Nucleus accumbens (tissue), 56 donors: ENCODE measurements at regions not wholly inside any gene's neighbourhood (a gene's known extent, or its start where the extent isn't known, plus 50 kb on each side); places are given as distances from the start of the nearest gene placed in this dataset.
"Not testable (repeated sequence)": the region's sequence is repeated elsewhere in the genome, so short reads cannot be mapped to it uniquely, and the experiment has no call there.

Experiments used
- DNase-seq, 56 donors: peaks; one replicate each; lab custom pipeline; 2025; lab: John Stamatoyannopoulos, UW

DNA sequence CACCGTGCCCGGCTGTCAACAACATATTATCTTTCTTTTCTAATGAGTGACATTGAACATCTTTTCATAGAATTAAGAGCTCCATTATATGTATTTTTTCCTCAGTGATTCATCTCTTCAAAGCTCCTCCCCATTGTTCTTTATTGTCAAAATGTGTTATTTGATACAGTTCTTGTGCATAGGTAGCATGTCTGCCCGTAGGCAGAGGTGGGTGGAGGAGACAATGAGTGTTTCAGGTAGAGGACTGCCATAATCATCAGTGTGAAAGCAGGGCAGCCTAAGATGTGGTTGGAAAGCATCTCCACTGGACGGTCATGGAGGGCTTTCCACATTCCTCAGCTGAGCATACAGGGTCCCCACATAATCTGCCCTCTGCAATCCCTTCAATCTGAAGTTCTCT is 452.0 kb upstream of the MCTP2 start:
- DNase-seq: no peak

DNA sequence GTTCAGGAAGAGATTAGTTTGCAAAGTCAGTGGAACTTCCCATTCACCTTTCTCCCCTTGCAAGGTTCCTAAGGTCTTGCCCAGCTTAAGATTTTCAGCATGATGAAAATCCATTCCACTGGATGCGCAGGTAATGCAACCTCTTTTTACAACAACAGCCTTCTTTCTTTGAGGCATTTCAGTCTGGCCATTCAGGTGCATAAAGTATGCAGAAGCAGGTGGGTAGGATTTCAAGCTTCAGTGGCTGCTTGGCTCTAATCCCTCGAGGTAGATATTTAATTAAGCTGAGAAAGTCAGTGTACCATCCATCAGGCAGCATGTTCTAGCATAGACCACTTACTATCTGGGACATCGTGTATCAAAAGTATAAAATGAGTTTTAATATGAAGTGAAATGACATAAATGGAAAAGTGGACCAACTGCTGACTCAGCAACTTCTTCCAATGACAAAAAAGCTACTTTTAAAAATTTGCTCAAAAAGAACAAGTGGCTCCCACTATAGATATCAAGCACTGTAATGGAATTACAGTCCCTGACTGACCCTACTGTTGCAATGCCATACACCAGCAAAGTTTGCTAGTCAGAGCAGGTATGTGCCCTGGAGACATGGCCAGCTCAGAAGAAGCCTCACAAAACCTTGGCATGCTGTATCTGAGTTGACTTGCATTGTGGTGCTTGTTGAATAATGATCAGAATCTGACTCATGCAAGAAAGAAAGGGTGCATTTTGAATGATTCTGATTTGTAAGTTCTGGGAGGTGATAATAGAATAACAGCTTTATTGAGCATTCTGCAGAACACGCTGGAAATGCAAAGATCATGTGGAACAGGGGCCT is 459.9 kb upstream of the MCTP2 start:
- DNase-seq: no peak

DNA sequence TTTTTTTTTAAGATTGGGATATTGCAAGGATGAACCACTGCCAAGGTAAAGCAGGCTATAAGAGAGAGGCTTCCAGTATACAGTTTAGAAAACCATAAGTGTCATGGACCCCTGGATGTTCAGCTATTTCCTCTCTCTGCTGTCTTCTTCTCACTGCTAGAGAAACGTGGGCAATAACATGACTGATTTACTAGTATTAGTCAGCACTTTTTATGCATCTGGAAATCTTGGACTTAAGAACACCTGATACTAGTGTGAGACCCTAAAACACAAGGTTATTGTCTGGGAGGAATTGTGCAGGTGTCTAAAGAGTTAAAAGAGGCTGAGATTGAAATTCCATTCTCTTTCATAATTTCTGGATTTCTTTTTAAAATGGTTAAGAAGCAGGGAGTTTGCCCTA is 460.6 kb upstream of the MCTP2 start:
- no peak for DNase-seq

DNA sequence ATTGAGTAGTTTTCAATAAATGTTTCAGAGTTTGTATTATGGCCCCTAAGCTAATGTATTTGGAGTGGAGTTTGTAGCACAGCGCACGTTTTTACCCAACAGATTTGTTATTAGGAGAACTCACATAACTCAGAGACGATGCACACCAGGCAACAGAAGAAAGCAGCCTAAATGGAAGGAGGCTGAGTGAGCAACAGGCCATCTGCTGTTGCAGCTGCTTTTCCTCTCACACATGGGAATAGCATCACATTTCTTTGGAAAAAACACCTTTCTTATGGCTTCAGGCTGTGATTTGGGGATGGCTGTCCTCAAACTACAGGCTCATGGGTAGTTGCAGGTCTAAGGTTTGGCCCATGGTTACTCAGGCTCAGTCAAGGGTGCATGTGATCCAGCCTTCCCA is 469.3 kb upstream of the MCTP2 start:
- no peak for DNase-seq

DNA sequence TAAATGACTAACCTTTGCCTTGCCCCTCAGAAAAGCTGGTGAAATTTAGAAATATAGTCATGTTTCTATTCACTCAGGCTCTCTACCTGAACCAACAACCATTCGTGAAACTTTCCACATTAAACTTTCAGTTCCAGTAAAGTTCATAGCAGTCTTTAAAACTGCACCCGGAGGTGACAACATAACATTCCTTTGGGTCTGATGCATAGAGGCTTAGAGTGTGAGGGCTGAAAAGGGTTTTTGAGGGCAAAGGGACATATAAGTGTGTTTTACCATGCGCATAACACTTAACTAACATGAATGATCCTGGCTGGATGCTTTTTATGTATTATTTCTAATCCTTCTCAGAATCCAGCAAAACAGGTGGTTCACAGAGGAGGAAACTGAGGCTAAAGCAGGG is 471.7 kb upstream of the MCTP2 start:
- DNase-seq: no peak

DNA sequence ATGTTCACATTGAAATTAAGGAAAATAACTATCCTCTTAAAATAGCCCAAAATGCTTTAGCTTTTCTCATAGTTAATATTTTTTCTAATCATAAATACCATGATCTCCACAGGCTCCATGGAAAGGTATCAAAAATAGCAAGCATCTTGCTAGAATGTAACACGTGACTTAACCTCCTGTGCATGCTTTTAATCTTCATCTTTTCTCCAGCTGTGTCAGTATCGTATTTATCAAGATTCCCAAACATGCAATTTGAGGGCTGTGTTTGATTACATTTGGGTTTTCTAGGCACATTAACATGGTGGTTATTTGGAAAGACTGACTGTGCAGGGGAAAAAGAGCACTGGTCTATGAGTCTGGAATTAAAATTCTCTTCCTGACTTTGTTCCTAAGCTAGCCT is 472.5 kb upstream of the MCTP2 start:
- no peak for DNase-seq

DNA sequence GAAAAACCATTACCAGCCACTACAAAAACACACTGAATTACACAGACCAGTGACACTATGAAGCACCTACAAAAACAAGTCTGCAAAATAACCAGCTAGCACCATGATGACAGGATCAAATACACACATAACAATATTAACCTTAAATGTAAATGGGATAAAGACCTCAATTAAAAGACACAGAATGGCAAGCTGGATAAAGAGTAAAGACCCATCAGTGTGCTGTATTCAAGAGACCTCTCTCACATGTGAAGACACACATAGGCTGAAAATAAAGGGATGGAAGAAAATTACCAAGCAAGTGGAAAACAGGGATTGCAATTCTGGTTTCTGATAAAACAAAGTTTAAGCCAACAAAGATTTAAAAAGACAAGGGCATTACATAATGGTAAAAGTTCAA is 482.7 kb upstream of the MCTP2 start:
- no peak for DNase-seq

DNA sequence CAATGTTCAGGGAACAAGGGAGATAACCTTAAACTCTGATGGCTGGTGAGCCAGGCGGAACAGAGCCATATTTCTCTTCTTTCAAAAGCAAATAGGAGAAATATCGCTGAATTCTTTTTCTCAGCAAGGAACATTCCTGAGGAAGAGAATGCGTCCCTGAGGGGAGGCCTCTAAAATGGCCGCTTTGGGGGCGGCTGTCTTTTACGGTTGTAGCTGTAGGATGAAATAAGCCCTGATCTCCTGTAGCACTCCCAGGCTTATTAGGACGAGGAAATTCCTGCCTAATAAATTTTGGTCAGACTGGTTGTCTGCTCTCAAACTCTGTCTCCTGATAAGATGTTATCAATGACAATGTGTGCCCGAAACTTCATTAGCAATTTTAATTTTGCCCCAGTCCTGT is 496.4 kb upstream of the MCTP2 start:
- not testable (repeated sequence) for DNase-seq

DNA sequence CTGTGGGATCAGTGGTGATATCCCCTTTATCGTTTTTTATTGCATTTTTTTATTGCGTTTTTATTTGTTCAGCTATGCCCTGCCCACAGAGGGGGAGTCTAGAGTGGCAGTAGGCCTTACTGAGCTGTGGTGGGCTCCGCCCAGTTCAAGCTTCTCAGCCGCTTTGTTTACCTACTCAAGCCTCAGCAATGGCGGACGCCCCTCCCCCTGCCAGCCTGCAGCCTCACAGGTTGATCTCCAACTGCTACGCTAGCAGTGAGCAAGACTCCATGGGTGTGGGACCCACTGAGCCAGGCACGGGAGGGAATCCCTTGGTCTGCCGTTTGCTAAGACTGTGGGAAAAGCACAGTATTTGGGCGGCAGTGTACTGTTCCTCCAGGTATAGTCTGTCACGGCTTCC is 500.6 kb upstream of the MCTP2 start:
- no peak for DNase-seq

DNA sequence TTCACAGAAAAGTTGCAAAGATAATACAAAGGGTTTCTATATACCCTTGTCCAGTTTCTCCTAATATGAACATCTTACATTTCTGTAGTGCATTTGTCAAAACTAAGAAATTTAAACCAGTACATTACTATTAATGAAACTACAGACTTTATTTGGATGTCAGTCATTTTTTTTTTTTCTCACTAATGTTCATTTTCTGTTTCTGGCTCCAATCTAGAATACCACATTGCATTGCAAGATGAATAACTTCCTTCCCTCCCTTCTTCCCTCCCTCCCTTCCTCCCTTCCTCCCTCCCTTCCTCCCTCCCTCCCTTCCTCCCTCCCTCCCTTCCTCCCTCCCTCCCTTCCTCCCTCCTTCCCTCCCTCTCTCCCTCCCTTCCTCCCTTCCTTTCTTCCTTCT is 509.2 kb upstream of the MCTP2 start:
- DNase-seq: no peak

DNA sequence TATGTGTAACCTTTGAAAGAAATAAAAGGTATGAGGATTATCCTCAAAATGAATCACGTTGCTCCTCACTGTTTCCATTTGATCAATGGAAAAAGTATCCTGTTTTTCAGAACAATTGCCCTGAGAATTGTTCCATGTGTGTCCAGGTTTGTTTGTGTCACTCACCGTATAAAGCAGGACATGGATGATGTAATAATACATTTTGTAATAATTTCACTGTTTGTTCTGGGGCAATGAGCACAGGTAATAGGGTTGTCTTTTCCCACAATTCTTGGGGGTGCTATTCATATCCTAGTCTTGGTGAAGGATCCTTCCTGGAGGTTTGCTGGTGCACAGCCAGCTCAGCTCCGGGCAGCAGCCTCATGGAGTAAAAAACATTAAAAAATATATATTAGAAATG is 510.8 kb upstream of the MCTP2 start:
- no peak for DNase-seq

DNA sequence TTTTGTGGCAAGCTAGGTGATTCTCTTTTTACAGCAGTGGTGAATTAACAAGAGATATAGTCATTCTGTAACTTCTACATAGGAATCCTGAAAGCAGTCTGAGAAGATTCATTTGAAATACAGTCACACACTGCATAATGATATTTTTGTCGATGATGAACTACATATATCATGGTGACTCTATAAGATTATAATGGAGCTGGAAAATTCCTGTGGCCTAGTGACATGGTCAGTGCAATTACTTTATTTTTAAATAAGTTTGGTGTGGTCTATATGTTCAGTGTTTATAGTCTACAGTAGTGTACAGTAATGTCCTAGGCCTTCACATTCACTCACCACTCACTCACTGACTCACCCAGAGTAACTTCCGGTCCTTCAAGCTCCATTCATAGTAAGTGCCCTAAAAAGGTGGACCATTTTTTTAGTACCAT is 511.4 kb upstream of the MCTP2 start:
- DNase-seq: no peak

DNA sequence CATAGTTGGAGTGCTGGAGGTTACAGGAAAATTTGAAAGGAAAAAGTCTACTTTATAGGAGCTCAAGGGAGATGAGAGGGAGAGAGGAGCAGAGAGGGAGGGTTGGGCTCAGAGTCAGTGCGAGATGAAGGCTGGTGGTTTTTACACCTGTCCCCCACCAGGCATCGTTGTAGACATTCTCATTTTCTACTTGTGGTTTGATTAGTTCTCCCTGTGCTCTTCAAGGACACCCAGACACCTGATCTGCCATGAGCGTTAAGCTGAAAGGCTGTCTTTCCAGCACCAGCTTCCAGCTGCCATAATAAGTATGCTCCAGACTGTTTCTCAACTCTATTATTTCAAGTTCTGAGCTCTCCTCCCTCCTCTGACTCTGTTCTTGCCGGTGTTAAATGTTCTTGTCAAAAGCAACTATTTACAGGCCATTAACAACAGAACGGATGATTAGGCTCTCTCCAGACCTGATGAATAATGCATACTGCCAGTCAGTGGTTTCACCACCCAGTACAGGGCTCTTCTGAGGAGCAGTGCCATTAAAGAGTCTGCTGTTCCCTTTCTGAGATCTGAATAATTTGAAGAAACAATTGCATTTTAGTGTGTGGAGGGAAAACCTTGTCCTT is 514.6 kb upstream of the MCTP2 start:
- no peak for DNase-seq

DNA sequence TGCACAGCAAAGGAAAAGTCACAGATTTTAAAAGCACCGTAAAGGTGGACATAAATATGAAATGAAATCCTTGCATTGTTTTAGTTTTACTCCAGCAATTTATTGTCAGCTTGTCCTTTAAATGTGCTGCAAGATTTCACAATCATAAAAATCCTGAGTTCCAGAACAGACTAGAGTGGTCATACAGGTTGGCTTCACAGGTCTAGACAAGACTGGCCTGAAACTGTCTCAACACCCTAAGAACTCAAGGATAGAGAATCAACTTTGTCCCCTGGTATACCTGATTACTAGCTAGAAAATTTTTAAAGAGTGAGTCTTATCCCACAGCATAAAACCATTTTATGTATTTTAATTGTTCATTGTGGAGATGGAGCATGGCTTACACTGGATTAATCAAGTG is 521.7 kb upstream of the MCTP2 start:
- no peak for DNase-seq

DNA sequence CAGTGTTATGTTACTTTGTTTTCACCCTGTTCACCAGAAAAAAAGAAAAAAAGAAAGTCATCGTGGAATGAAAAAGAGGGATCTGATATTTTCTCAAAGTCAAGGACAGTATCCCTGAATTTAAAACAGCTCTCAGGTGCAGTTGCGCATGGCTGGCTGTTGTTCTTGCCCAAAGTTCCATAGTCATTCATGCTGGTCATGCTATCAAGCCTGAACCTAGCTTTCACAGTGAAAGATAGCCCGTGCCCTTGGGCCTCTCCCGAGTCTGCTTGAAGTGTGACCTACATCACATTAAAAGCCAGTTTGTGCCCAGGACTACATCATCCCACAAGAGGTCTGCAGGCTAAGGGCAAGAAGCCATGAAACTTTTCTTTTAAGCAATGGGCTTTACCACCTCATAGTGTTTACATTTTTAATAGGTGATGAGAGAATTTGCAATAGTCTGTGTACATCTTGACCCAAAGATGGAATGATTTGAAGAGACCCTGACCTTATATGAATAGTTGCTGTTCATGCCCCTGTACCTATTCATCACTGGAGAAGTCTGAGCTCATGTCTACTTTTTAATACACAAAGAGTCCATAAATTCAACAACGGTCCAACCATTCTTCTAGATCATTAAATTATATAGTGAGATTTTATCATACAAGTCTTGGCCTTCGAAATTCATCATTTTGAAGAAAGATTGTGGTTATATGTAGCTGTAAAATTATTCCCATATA is 522.5 kb upstream of the MCTP2 start:
- no peak for DNase-seq

DNA sequence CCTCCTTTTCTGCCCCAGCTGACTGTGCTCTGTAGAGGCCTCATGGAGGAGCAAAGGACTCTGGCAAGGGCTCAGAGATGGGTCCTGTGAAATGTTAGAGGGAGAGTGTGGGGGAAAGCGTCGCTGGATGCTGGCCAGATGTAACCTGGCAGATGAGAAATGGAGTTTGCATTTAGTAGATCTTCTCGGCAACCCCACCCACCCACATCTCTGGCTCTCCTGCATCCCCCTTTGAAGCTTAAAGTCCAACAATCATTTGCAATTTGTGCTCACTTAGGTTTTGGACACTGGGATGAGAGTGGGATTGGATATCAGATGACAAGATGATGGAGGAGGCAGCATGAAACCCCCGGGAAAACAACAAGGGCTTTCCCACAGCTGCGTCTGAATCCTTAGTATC is 523.6 kb upstream of the MCTP2 start:
- no peak for DNase-seq

DNA sequence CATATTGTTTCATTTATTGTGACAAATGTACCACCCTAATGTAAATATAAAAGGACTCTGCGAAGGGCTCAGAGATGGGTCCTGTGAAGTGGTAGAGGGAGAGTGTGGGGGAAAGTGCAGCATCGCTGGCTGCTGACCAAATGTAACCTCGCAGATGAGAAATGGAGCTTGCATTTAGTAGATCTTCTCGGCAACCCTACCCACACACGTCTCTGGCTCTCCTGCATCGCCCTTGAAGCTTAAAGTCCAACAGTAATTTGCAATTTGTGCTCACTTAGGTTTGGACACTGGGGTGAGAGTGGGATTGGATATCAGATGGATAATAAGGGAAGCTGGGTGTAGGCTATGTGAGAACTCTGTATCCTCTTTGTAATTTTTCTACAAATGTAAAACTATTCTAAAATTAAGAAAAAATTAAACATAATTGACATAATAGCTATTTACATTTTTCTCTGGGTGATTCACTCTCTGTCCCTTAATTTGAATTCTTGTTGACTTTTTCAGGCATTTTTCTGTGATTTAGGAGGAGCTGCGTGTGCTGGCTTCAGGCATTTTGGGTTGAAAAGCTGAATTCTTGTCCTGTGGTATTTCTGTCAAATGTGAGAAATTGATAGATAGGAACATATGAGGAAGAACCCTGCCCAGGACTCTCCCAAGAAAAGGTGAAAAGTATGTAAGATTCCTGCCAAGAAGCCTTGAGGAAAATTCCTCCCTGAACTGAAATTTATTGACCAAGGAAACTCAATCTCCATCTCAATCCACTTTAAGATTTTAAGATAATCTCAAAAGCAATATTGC is 524.7 kb upstream of the MCTP2 start:
- DNase-seq: no peak

DNA sequence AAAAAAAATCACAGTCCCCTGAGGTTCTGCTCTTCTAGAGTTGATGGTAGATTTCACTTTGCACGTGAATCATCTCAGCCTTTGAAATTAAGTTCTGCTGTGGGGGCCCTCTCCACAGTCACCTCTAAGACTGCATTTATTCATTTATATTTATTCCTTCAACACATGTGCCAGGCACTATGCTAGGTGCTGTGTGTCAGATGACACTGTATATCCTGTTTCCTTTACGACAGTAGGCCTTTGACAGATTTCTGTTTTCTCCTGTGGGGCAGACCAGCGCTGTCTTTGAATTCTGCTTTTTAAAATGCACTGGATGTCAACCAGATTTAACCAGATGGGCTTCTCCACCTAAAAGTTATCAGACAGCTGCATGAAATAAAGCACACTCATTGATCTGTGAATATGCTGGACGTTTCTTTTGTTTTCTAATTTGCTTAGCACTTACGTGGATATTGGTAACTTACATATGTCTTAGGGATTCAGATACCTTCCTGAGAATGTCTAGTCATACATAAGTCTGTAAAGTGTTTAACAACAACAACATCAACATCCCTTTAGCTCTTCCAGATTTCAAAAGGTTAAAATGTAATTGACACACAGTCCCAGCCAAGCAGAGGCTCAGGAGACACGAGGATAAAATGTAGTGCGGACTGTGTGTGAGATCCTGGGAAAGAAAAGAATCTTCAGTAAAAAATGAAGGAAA is 525.5 kb upstream of the MCTP2 start:
- DNase-seq: no peak

DNA sequence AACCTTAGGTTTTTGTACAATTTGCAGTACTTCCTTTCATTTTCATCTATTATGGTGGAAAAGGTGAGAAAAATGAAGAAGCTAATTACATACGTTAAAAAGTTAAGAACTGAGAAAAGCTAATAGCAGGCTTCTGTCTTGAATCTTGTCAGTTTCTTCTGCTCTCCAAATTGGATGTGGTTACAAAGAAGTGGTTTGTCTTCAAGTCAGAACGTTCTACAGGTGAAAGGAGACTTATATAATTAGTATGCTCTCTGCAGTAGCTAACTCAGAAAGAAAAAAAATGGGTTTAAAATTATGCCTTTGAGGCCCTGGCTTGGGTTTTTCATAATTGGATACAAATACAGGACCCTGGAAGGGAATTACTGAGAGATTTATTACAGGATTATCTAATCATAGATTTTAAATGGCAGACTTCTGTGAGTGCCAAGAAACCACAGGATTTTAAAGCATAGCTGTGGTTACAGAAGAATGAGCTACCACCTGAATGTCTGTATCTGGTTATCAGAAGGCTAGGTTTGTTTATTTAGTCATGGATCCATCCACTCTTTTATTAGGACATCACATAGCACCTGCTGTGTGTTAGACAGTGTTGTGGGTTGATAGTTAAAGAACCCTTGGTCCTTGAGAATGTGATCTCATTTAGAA is 528.1 kb upstream of the MCTP2 start:
- DNase-seq: no peak

DNA sequence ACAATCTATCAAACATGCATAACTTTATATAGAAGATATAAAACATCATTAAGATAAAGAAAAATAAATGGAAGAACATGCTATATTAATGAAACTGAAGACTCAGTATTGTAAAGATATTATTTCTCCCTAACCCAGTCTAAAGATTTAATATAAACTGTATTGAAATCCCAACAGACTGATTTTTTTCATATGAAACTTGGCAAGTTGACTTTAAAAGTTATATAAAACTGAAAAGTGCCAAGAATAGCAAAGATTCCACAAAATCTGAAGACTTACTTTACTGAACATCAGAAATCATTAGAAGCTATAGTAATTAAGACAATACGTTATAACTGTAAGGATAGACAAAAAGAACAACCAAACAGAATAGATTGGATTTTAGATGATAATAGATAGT is 531.3 kb upstream of the MCTP2 start:
- no peak for DNase-seq
